ENCODE measurements at regions not wholly inside any gene's neighbourhood (a gene's known extent, or its start where the extent isn't known, plus 50 kb on each side); places are given as distances from the start of the nearest gene placed in this dataset.

DNA sequence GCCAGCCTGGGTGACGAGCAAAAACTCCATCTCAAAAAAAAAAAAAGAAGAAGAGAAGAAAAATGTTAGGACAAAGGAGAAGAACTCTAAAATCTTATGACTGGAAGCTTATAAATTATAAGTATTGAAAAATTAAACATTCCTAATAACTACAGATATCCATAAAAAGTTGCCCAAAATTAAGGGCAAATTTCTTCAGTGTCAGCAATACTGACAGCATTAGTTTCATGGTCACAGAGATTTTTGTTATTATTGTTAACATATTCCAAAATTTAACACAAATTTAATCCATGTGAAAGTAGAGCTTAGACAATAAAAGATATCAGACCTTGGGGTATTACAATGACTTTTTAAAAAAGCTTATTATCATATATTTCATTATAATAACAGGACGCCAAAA lies 74.1 kb downstream of the NR2F2 start:
- TF ChIP-seq, protein P1, sequence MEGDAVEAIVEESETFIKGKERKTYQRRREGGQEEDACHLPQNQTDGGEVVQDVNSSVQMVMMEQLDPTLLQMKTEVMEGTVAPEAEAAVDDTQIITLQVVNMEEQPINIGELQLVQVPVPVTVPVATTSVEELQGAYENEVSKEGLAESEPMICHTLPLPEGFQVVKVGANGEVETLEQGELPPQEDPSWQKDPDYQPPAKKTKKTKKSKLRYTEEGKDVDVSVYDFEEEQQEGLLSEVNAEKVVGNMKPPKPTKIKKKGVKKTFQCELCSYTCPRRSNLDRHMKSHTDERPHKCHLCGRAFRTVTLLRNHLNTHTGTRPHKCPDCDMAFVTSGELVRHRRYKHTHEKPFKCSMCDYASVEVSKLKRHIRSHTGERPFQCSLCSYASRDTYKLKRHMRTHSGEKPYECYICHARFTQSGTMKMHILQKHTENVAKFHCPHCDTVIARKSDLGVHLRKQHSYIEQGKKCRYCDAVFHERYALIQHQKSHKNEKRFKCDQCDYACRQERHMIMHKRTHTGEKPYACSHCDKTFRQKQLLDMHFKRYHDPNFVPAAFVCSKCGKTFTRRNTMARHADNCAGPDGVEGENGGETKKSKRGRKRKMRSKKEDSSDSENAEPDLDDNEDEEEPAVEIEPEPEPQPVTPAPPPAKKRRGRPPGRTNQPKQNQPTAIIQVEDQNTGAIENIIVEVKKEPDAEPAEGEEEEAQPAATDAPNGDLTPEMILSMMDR (IDR thresholded peaks at IDR 0.05): no peak

DNA sequence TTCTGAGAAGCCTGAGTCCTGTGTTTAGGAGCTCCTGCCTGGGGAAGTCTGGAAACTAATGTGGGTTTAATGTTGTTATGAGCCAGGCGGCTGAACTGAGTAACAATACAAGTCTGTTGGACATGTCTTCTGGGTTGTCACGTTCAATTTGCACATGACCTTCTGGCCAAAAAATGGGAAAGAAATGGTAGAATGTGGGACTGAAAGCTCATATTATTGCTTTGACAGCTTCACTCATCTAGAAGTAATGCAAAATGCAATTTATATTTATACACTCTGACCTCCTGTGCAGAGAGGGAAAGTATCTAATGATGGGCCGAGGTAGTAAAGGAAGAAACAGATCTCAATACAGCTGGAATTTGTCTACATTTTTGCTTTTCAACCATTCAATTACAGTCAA lies 75.8 kb downstream of the NR2F2 start:
- TF ChIP-seq, protein P1 (IDR thresholded peaks at IDR 0.05): no peak

DNA sequence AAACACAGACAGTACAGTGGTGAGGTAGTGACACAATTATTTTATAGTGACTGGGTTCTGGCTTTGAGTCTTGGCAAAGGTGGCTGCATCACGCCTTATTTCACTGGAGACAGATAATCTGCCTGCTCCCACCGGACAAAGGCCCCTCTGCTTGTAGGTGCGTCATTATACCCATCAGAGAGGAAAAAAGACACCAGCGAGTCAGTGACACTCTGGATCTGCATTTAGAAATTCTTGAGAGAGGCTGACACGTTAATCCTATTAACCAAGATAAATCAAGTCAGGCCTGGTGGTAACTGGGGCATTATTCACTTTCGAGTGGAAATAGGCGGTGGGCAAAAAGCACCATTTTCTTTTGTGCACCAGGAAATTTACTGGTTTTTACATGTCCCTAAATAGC lies 76.2 kb downstream of the NR2F2 start:
- TF ChIP-seq, protein P1 (IDR thresholded peaks at IDR 0.05): no peak

DNA sequence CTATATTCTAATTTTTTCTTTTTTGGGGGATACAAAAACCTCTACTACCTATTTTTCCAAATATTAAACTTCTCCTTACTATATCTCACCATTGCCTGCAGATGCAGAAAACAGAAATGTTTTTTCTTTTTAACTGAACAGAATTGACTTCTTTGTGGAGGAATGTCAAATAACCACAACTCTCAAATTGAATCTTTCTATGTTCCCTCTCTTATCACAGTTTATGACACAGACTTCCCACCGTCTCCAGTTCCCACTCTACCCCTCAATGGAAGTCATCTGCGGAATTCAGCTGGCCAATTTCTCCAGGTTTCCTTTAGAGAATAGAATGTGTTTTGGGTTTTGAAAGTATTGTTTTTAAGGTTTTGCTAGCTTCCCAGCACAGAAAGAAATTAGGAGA lies 77.0 kb downstream of the NR2F2 start:
- TF ChIP-seq, protein P1 (IDR thresholded peaks at IDR 0.05): no peak

DNA sequence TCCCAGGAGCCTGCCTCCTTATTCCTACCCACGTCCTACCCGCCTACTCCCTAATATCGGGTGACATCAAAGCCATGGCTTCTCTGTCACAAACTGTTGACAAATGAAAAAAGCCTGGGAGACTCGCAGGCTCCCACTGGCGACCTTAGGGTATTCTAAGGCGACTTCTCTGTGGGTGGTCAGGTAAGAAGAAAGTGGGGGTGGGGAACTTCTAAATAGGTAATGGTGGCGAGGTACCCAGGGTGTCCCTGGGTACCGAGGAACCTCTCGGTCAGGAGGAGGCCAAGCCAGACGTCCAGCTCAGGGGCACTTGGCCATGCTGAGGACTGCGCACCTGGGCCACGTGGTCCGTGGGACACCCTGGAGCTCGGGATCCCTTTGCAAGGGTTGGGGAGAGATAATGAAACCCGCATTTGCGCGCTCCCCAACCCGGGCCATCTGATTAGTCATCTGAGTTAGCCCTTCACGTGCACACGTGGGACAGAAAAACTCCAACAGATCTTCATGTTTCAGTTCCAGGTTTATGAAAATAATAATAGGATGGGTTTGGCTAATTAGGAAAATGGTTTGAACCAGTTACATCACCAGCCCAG lies 78.2 kb downstream of the NR2F2 start:
- TF ChIP-seq, protein P1 (IDR thresholded peaks at IDR 0.05): no peak

DNA sequence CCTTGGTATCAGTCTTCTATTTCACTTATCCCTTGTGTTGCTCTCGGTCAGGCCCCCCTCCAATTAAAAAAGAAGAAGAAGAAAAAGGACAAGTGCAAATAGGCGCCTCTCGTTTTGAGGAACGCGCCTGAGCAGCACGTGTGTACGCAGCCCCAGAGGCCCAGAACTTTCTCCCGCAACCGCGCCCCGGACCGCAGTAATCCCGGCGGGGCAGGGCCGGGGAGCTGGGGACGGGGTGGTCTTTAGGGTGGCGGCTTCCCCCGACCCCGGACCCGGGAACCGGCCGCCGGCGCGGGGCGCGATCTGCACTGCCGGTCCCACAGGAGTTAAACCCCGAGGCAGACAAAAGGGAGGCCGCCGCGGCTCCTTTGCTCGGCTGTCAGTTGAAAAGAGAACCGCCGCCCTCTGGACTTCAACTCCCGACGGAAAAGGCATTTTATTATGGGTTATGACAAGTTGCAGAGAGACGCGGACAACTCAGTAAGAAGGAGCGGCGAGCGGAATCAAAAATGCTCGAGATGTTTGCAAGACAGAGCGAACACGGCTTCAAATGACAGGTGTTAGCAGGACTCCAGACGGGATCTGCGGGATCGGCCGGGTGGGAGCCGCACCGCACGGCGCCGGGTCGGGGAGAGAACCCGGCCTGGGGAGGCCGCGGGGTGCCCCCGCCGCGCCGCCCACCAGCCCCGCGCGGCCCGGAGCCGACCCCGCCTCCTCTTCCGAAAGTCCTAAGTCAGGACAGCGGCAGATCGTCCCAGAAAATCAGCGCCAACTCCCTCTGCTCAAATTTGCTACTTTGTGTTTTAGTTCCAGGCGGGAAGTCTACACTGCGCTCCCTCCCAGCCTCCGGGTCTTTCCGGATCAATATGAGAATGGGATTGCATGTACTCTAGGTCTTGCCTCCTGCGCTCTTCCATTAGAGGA lies 79.0 kb downstream of the NR2F2 start:
- TF ChIP-seq, protein P1 (IDR thresholded peaks at IDR 0.05): no peak

DNA sequence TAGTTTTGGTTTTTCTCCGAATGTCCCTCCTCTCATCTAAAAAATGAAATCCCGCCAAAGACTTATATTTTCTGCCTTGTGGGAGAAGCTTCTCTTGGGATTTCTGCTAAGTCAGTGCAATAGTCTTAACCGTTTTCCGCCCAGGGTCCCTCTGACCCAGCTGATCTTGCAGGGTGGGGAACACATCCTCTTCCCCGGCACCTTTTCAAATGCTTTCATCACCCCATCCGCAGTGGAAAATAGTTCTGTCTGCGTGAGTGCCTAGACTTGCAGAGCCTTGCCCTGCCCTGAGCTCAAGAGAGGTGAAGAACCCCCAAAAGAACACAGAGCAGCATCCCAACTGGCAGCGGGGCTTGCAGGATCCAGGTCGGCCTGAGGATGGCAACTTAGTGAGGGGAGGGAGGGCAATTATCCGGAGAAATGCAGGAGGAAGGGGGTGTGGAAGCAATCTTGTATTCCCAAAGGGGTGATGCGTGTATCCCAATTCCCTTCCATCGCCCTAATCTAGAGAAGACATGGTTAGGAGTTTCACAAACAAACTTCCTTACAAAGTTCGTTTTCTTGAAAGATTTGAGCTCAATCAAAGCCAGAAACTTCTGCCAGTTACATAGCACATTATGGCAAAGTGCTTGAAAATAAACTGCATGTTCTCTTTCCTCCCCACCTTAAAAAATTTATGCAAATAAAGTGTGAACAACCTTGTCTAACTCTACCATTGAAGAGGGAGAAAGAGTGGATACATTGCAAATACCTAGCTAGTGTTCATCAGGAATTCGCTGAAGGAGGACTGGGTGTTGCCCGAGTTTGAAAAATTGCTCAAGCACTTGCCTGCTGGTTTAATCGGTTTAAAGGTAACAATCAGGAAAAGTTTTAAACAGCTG lies 79.9 kb downstream of the NR2F2 start:
- TF ChIP-seq, protein P1 (IDR thresholded peaks at IDR 0.05): no peak

Data from LNCAP (cell line).